Body of pancreas (tissue), 4 donors: ENCODE measurements at regions not wholly inside any gene's neighbourhood (a gene's known extent, or its start where the extent isn't known, plus 50 kb on each side); places are given as distances from the start of the nearest gene placed in this dataset.

ENCODE experiments used
- ATAC-seq: fragments of 150-250 bp; one replicate; pipeline ENCODE4 v1.9.1; 2016
- DNase-seq, 4 donors: peaks; one replicate each; pipeline ENCODE4 v3.0.0-alpha.2; 2019
- H3K27ac ChIP-seq, 4 donors: fragments of 200-600 bp; sonication (generic); 1 replicate in 3 of 4; 2 replicates in 1 of 4; pipeline versions ENCODE4 v1.5.1 to v1.6.1; 2016 to 2019; ENCODE audit warnings: mild to moderate bottlenecking in 1 of 4, mixed read lengths in 1 of 4, moderate library complexity in 1 of 4
- H3K27me3 ChIP-seq, 2 donors: fragments of 200-600 bp; sonication (generic); one replicate each; pipeline ENCODE4 v1.6.0; 2016; ENCODE audit warnings: mild to moderate bottlenecking in 1 of 2
- H3K36me3 ChIP-seq, 2 donors: fragments of 200-600 bp; sonication (generic); replicated peaks in 1 of 2; 2 replicates each; pipeline ENCODE4 v1.5.1; 2016; ENCODE audit warnings: low read depth in 2 of 2; ENCODE audit not compliant: insufficient read depth in 1 of 2
- H3K4me1 ChIP-seq: fragments of 200-600 bp; sonication (generic); one replicate; pipeline ENCODE4 v1.6.0; 2016
- H3K4me3 ChIP-seq, 2 donors: fragments of 200-600 bp; sonication (generic); 1 replicate in 1 of 2; 2 replicates in 1 of 2; pipeline ENCODE4 v1.5.1; 2016 to 2019
- H3K9me3 ChIP-seq, 3 donors: fragments of 200-600 bp; sonication (generic); 1 replicate in 2 of 3; 2 replicates in 1 of 3; pipeline ENCODE4 v1.5.1; 2016
- POLR2A ChIP-seq, 3 donors: fragments of 450-650 bp; IDR thresholded peaks; one replicate each; pipeline ENCODE4 v1.6.1; 2016; ENCODE audit warnings: antibody characterized with exemption in 3 of 3, mild to moderate bottlenecking in 2 of 3
- WGBS, 2 donors: methylation state at CpG; one replicate each; pipeline ENCODE4 v1.1.5; 2017; 5-methylcytosine and 5-hydroxymethylcytosine counted together
- intact Hi-C: fragments of 100-400 bp; cut with DNase I; formaldehyde crosslinking; loops from one replicate; pipeline ENCODE4 v1.15.1; 2023
- TF ChIP-seq, protein P1 (sequence below), 7 experiments: fragments of 450-650 bp in 4 of 7; fragments of 200-600 bp in 3 of 7; sonication (generic) in 3 of 7; IDR thresholded peaks; one replicate each; pipeline ENCODE4 v1.5.1; 2016 to 2019; ENCODE audit warnings: antibody characterized with exemption in 7 of 7

GRCh38 chr6:67265996-67266921 lies 1368.8 kb upstream of the ADGRB3 start:
- intact Hi-C loops: no loop called here
- H3K27ac ChIP-seq: no peak overlapping the region
- H3K9me3 ChIP-seq: no peaks in the 10 kb centered on the region
- DNase-seq (no peak), ATAC-seq (no peak)
- H3K4me3 ChIP-seq: no peak overlapping the region
- no peaks in the 10 kb centered on the region for H3K4me1 ChIP-seq
- H3K27me3 ChIP-seq: no peaks in the 10 kb centered on the region
- no peaks in the 10 kb centered on the region for H3K36me3 ChIP-seq
- TF ChIP-seq, protein P1, sequence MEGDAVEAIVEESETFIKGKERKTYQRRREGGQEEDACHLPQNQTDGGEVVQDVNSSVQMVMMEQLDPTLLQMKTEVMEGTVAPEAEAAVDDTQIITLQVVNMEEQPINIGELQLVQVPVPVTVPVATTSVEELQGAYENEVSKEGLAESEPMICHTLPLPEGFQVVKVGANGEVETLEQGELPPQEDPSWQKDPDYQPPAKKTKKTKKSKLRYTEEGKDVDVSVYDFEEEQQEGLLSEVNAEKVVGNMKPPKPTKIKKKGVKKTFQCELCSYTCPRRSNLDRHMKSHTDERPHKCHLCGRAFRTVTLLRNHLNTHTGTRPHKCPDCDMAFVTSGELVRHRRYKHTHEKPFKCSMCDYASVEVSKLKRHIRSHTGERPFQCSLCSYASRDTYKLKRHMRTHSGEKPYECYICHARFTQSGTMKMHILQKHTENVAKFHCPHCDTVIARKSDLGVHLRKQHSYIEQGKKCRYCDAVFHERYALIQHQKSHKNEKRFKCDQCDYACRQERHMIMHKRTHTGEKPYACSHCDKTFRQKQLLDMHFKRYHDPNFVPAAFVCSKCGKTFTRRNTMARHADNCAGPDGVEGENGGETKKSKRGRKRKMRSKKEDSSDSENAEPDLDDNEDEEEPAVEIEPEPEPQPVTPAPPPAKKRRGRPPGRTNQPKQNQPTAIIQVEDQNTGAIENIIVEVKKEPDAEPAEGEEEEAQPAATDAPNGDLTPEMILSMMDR (IDR thresholded peaks at IDR 0.05): no peak
- TF ChIP-seq POLR2A (IDR thresholded peaks at IDR 0.05): no peak
- 71 to 81% methylated on average over 15 to 20 of the region's 20 CpGs for WGBS, 2 donors

DNA sequence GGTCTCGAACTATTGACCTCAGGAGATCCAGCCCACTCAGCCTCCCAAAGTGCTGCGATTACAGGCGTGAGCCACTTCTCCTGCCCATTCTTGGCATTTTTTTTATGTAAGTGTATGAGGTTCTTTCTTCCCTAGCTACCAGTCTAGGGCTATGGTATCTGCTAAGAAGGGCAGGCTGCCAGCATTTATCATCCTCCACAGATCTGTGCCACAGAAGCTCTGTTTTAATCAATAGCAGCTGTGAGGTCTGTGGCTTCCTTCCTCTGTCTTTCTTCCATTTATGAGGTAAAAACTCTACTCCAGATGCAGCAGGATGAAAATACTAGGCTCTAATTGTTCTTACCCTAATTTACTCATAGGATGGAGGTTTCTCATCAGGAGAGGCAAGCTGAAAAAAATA lies 1382.4 kb upstream of the ADGRB3 start:
- DNase-seq: no peak
- intact Hi-C loops: no loop called here
- H3K27ac ChIP-seq: no peak overlapping the region
- 53 to 59% methylated on average over 3 of the region's 3 CpGs for WGBS, 2 donors
- no peaks in the 10 kb centered on the region for H3K27me3 ChIP-seq
- no peaks in the 10 kb centered on the region for H3K4me1 ChIP-seq
- no peaks in the 10 kb centered on the region for H3K9me3 ChIP-seq
- no peak for ATAC-seq
- H3K4me3 ChIP-seq: no peak overlapping the region
- H3K36me3 ChIP-seq: no peaks in the 10 kb centered on the region
- TF ChIP-seq, protein P1 (IDR thresholded peaks at IDR 0.05): no peak
- no peak for TF ChIP-seq POLR2A (IDR thresholded peaks at IDR 0.05)

GRCh38 chr6:67248077-67248476 lies 1387.0 kb upstream of the ADGRB3 start:
- ATAC-seq: no peak
- no peaks in the 10 kb centered on the region for H3K4me1 ChIP-seq
- TF ChIP-seq, protein P1 (IDR thresholded peaks at IDR 0.05): no peak
- no peak for TF ChIP-seq POLR2A (IDR thresholded peaks at IDR 0.05)
- no peak for DNase-seq
- intact Hi-C loops: no loop called here
- no peak overlapping the region for H3K4me3 ChIP-seq
- WGBS, 2 donors: 77 to 86% methylated on average over 4 of the region's 4 CpGs
- H3K36me3 ChIP-seq: no peaks in the 10 kb centered on the region
- H3K9me3 ChIP-seq: no peaks in the 10 kb centered on the region
- H3K27me3 ChIP-seq: no peaks in the 10 kb centered on the region
- no peak overlapping the region for H3K27ac ChIP-seq

- Histone ChIP-seq H3K4me1 (no peaks in the 10 kb centered on the region), H3K9me3 (no peaks in the 10 kb centered on the region), H3K27ac (no peak overlapping the region), H3K4me3 (no peak overlapping the region), H3K27me3 (no peaks in the 10 kb centered on the region), H3K36me3 (no peaks in the 10 kb centered on the region)
- intact Hi-C loops: no loop called here
- TF ChIP-seq, protein P1 (IDR thresholded peaks at IDR 0.05): no peak
- TF ChIP-seq POLR2A (IDR thresholded peaks at IDR 0.05): no peak
- DNase-seq (no peak), ATAC-seq (no peak)
- WGBS, 2 donors: 74 to 78% methylated on average over 6 of the region's 6 CpGs
Observed at GRCh38 chr6:67244037-67244436, 1391.0 kb upstream of the ADGRB3 start.

GRCh38 chr6:67237277-67237676 lies 1397.8 kb upstream of the ADGRB3 start:
- Histone ChIP-seq H3K9me3 (no peaks in the 10 kb centered on the region), H3K27me3 (no peaks in the 10 kb centered on the region), H3K4me1 (no peaks in the 10 kb centered on the region), H3K27ac (no peak overlapping the region), H3K4me3 (no peak overlapping the region), H3K36me3 (no peaks in the 10 kb centered on the region)
- ATAC-seq (no peak), DNase-seq (no peak)
- 41 to 44% methylated on average over 1 of the region's 1 CpG for WGBS, 2 donors
- TF ChIP-seq, protein P1 (IDR thresholded peaks at IDR 0.05): no peak
- no peak for TF ChIP-seq POLR2A (IDR thresholded peaks at IDR 0.05)
- intact Hi-C loops: no loop called here
